NK-92 (cell line): ENCODE measurements at regions not wholly inside any gene's neighbourhood (a gene's known extent, or its start where the extent isn't known, plus 50 kb on each side); places are given as distances from the start of the nearest gene placed in this dataset.

Experiments used
- DNase-seq: peaks from one replicate; lab custom pipeline; 2025; ENCODE audit not compliant: unreplicated experiment; lab: John Stamatoyannopoulos, UW

DNA sequence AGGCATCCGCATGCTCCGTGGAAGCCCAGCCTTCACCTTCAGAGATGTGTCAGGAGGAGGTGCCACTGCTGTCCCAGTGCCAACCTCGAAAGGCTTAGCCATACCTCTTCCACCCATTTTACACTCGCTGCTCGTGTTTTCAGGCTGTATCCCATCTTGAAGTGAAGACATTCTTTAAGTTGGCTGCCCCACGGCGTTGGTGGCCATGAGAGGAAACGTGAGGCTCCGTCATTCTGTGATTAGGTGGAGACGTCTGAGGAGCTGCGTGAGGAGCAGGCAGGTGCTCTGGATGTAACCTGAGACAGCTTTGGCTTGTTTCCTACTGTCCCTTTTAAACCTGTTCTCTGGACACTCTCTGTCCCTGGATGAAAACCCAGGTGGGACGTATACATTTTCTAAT lies 159.9 kb upstream of the RNF32 start:
- DNase-seq, result no peak

- DNase-seq, result no peak
These were observed 161.0 kb upstream of the RNF32 start for GRCh38 chr7:156479596-156479995.

- DNase-seq, result no peak
These were observed 162.1 kb upstream of the RNF32 start for GRCh38 chr7:156478486-156478885.

GRCh38 chr7:156475666-156476065 lies 164.9 kb upstream of the RNF32 start:
- DNase-seq, result no peak

DNA sequence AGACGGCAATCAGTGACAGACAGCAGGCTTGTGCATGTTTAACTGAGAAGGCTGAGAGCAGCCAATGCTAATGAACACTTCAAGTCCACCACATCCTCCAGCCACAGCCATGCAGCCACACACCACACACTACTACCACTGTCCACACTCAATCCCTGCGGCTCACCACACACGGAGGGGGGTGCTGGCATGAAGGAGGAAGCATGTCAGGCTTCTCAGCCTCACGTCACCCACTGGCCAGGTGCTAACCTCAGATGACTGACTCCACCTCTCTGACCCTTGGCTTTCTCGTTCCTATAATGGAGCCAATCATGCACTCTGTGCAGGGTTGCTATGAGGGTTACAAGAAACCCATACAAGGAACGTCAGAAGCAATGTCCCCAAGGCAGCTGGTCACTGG lies 165.4 kb upstream of the RNF32 start:
- DNase-seq, result no peak

DNA sequence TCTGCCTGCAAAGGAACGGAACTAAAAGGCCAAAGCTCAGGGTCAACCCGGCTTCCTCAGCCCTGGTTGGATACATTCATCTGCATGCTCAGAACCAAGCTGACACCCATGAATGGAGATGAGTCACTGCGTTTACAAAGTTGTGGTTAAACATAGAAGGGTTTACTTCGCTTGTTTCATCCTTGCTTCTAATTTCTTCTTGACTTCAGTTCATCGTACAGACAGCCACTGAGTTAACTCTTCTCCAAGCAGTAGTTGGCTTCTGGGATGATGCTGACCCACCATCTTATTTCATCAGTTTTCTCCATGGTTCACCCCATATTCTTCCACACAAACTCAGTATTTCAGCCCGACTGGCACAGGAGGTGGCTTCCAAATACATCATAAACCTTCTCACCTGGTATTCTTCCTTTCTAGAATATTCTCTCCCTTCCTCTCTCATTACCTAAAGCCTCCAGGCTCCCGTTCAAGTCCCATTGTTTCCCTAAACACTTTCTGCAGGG lies 166.3 kb upstream of the RNF32 start:
- no peak for DNase-seq

GRCh38 chr7:156473476-156474240 lies 166.9 kb upstream of the RNF32 start:
- DNase-seq, result no peak

- no peak for DNase-seq
These were observed 168.3 kb upstream of the RNF32 start for GRCh38 chr7:156472267-156472666.

DNA sequence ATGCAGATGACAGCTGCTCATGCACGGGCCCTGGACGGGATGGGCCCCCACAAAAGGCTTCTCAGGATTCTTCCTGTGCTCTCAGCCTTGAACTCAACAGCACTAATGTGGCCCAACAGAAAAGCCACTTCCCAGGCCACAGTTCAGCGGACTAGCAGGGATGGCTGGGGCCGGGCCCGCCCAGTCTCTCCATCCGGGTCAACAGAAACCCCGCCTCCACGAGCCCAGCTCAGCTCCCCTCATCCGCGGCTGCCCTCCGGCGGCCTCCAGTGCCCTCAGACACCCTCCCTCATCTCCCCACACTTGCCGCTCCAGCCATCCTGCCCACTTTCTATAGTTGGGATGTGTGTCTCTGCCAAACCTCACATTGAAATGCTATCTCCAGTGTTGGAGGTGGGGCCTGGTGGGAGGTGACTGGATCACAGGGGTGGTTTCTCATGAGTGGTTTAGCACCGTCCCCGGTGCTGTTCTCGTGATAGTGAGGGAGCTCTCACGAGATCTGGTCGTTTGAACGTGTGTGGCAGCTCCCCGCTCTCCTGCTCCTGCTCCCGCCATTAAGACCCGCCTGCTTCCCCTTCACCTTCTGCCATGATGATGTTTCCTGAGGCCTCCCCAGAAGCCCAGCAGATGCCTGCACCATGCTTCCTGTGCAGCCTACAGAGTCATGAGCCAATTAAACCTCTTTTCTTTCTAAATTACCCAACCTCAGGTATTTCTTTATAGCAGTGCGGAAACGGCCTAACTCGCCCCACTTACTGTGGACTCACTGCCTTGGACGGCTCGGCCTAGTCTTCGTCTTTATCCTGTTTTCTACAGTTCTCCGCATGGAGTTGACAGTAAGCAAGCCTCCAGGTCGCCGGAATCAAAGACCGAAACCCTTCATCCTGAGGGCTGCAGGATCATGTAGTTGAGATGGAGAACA lies 169.9 kb upstream of the RNF32 start:
- no peak for DNase-seq

GRCh38 chr7:156466955-156467625 lies 173.5 kb upstream of the RNF32 start:
- DNase-seq, result no peak

GRCh38 chr7:156466272-156466671 lies 174.3 kb upstream of the RNF32 start:
- no peak for DNase-seq

DNA sequence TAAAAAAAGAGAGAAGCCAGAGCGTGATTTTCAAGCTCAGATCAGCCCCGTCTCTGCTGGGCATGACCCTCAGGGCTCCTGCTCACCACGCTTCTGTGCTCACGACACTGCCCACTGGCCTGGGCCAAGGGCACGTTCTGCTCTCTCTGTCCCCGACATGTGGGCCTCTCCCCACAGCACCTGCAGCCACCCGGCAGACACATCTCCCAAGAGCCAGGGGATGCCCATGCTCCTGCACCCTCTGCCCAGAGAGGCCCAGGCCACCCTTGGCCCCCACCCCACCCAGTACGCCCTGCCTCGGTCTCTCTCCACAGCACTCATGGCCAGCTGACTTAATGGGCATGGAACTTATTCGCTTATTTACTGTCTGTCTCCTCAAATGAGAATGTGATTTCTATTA lies 175.4 kb upstream of the RNF32 start:
- DNase-seq, result no peak

- no peak for DNase-seq
These were observed 176.2 kb upstream of the RNF32 start for GRCh38 chr7:156464339-156464738.

- DNase-seq, result no peak
These were observed 177.3 kb upstream of the RNF32 start for GRCh38 chr7:156463280-156463679.

DNA sequence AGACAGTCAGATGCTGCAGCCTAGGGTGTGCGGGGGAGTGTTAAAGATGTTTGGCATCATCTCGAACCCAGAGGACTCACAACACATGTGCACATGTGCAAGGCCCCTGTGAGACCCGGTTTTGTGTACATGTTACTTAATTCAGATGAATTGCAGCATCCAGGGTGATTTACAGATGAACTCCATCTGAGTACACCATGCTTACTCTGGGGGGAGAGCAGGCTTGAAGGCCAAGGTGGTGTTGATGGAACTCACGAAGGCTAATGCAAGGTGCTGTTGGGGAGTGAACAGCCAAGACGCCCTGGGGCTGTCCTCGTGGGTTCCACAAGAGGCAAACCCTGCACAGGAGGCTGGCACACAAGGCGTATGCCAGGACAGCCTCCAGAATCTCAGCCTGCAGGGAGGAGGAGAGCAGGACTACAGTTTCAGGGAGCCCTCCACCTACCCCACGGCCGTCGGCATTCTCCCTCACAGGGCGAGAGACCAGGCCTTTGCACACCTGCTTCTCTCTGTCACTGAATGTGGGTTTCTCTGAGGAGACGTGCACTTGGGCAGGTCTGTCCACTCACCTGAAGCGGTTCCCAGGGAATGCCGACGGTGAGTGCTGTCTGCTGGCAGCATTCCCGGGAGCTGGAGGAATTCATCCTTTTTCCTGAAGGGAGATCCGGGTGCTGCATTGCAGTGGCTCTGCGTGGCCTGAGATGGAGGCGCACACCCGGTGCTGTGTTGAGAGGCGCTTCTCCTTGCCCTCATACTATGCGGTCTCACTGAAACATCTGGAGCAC lies 178.5 kb upstream of the RNF32 start:
- no peak for DNase-seq

GRCh38 chr7:156460858-156461627 lies 179.5 kb upstream of the RNF32 start:
- no peak for DNase-seq

DNA sequence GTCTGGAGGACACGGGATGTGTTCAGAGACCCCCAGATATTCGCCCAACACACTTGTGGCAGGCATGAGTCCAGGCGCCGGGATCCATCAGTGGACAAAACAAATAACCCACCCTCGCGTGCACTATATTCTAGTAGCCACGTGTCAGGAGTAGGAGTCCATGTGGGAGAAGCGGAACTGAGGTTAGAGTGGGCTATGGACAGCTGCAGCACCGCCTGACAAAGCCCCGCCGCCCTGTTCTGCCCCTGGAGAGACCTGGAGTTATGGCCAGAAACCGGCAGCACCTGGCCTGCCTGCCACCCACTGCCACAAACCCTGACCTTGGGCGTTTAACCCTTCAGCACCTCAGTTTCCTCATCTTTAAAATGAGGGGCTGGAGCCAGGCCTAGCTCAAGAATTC lies 181.0 kb upstream of the RNF32 start:
- DNase-seq, result no peak

GRCh38 chr7:156459067-156459466 lies 181.5 kb upstream of the RNF32 start:
- DNase-seq, result no peak

- no peak for DNase-seq
These were observed 182.6 kb upstream of the RNF32 start for GRCh38 chr7:156458011-156458410.
